RWPE2 (cell line): ENCODE measurements at regions not wholly inside any gene's neighbourhood (a gene's known extent, or its start where the extent isn't known, plus 50 kb on each side); places are given as distances from the start of the nearest gene placed in this dataset.

ENCODE experiments used
- ATAC-seq: fragments of 200-7000 bp; cut with Tn5 transposase; 3 replicates; pipeline ENCODE4 v1.9.1; 2021; ENCODE audit warnings: low read depth
- DNase-seq: peaks from one replicate; pipeline ENCODE4 v3.0.0-alpha.2; 2020; ENCODE audit warnings: low spot score
- H3K27ac ChIP-seq: fragments of 450-650 bp; 2 replicates; pipeline ENCODE4 v1.5.1; 2017; ENCODE audit warnings: mild to moderate bottlenecking; ENCODE audit not compliant: poor library complexity, severe bottlenecking
- H3K27me3 ChIP-seq: fragments of 250-450 bp; sonication (Bioruptor Pico); 2 replicates; pipeline ENCODE4 v1.5.1; 2021; ENCODE audit warnings: mild to moderate bottlenecking, moderate library complexity; ENCODE audit not compliant: insufficient read depth, poor library complexity, severe bottlenecking
- H3K36me3 ChIP-seq: fragments of 250-450 bp; sonication (Bioruptor Pico); 2 replicates; pipeline ENCODE4 v1.5.1; 2020; ENCODE audit warnings: low read depth, mild to moderate bottlenecking, moderate library complexity
- H3K4me1 ChIP-seq: fragments of 250-450 bp; sonication (Bioruptor Pico); 2 replicates; pipeline ENCODE4 v1.5.1; 2021; ENCODE audit warnings: mild to moderate bottlenecking, moderate library complexity; ENCODE audit not compliant: insufficient read depth, poor library complexity, severe bottlenecking
- H3K4me3 ChIP-seq: fragments of 250-450 bp; sonication (Bioruptor Pico); 2 replicates; pipeline ENCODE4 v1.5.1; 2021; ENCODE audit warnings: mild to moderate bottlenecking, moderate library complexity; ENCODE audit not compliant: severe bottlenecking
- H3K9me3 ChIP-seq: fragments of 250-450 bp; sonication (Bioruptor Pico); 2 replicates; pipeline ENCODE4 v1.5.1; 2021; ENCODE audit warnings: mild to moderate bottlenecking, moderate library complexity; ENCODE audit not compliant: severe bottlenecking
- TF ChIP-seq, protein P1 (sequence below): fragments of 450-650 bp; IDR thresholded peaks from one replicate; pipeline ENCODE4 v1.5.1; 2017; ENCODE audit warnings: mild to moderate bottlenecking, moderate library complexity; ENCODE audit not compliant: poor library complexity, severe bottlenecking

DNA sequence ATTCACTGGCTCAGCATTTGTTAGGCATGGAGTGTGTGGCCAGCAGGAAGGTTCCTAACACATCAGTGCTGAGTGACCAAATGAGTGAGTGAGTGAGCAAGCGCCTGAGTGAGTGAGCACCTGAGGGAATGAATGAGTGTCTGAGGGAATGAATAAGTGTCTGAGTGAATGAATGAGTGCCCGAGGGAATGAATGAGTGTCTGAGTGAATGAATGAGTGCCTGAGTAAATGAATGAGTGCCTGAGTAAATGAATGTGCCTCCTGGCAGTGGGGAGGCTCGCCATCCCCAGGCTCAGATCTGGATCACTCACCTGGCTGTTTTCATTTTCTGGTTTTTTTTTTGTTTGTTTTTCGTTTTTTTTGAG, 52.1 kb upstream of the TCF20 start:
- Histone ChIP-seq H3K27me3 (no peaks in the 10 kb centered on the region), H3K9me3 (no peaks in the 10 kb centered on the region), H3K27ac (peak overlapping the region; percentile 11), H3K4me3 (no peak overlapping the region), H3K36me3 (no peaks in the 10 kb centered on the region), H3K4me1 (peaks cover 11% of the 10 kb centered on the region)
- TF ChIP-seq, protein P1, sequence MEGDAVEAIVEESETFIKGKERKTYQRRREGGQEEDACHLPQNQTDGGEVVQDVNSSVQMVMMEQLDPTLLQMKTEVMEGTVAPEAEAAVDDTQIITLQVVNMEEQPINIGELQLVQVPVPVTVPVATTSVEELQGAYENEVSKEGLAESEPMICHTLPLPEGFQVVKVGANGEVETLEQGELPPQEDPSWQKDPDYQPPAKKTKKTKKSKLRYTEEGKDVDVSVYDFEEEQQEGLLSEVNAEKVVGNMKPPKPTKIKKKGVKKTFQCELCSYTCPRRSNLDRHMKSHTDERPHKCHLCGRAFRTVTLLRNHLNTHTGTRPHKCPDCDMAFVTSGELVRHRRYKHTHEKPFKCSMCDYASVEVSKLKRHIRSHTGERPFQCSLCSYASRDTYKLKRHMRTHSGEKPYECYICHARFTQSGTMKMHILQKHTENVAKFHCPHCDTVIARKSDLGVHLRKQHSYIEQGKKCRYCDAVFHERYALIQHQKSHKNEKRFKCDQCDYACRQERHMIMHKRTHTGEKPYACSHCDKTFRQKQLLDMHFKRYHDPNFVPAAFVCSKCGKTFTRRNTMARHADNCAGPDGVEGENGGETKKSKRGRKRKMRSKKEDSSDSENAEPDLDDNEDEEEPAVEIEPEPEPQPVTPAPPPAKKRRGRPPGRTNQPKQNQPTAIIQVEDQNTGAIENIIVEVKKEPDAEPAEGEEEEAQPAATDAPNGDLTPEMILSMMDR = no peak
- ATAC-seq (no peak), DNase-seq (no peak)

DNA sequence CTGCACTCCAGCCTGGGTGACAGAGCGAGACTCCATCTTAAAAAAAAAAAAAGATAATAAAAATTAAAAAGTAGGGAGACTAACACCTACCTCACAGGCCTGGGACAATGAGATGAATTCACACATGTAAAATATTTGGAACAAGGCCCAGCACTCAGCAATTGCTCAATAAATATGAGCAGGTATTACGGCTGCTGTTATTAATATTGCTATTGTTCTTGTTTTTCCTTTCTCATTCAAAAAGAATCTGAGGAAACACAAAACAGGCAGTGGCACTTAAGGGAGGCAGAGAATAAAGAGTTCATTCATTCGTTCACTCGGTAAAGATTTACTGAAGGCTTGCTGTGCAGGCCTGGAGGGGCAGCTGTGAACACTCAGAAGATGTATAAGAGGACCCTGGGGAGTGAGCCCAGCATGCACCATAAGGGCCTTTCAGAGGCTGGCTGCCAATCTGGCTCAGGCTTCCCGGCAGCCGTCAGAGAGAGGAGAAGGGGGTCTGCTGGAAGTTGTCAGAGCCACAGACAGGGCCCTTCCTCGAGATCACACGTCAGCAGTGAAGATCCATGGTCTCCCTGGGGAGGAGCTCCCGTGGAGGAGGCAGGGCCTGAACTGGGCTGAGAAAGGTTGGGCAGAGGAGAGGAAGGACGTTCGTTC, 51.6 kb upstream of the TCF20 start:
- no peaks in the 10 kb centered on the region for H3K9me3 ChIP-seq
- no peaks in the 10 kb centered on the region for H3K36me3 ChIP-seq
- no peak for DNase-seq
- peak overlapping the region; percentile 11 for H3K27ac ChIP-seq
- H3K27me3 ChIP-seq = no peaks in the 10 kb centered on the region
- H3K4me1 ChIP-seq = peaks cover 16% of the 10 kb centered on the region
- 0 out of 3 replicates have a peak, but pooled peaks have one; percentile 7 for ATAC-seq
- H3K4me3 ChIP-seq = no peak overlapping the region
- TF ChIP-seq, protein P1 = no peak

DNA sequence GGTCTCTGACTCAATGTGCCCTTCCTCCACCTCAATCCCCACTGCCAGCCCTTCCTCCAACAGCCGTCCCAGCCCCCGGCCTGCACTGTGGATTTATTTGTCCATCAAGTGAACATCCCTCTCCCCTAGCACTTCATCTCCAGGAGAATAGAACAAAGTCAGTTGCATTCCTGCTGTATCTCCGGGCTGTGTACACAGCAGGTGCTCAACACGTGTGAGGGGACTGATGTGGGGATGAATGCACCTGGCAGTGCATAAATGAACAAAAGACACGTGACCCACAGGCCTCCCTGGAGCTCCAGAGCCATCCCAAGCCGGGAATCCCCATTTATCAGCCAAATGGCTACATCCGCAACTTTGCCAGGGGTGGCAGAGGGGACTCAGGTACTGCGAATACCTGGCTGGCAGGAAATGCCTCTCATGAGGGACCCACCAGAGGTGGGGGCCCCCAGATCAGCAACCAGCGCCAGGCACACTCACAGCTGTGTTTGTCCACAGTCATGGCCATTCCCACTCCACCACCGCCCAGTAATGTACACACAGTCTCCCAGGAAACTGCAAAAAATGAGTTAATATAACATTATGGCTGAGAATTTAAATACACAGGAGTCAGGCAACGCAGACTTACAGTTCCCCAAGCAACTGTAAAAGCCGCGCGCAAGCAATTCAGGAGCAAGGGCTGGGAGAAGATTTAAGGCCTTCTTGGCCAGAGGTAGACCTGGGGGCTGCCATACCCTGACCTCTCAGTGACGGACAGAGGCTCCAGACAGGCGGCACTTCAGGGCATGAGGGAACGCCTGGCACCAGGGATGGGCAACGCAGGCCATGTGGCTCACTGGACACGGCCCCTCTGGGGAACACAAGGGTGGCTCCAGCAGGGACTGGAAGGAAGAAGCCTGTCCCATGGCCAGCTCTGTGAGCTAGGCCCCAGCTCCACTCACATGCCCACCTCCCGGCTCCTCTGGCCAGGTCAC, 50.3 kb upstream of the TCF20 start:
- Histone ChIP-seq H3K4me1 (peaks cover 22% of the 10 kb centered on the region), H3K4me3 (no peak overlapping the region), H3K36me3 (no peaks in the 10 kb centered on the region), H3K27me3 (no peaks in the 10 kb centered on the region), H3K27ac (no peak overlapping the region), H3K9me3 (no peaks in the 10 kb centered on the region)
- TF ChIP-seq, protein P1 = no peak
- no peak for ATAC-seq
- DNase-seq = no peak
